Epithelial cell of proximal tubule (primary cell): ENCODE measurements at regions not wholly inside any gene's neighbourhood (a gene's known extent, or its start where the extent isn't known, plus 50 kb on each side); places are given as distances from the start of the nearest gene placed in this dataset.

Experiments used
- DNase-seq: peaks from one replicate; pipeline ENCODE4 v3.0.0-alpha.2; 2011; ENCODE audit warnings: low read depth
- H3K4me3 ChIP-seq: 2 replicates; pipeline ENCODE4 v1.5.1; 2011; ENCODE audit warnings: low read depth, mild to moderate bottlenecking, low read length
- TF ChIP-seq, protein P1 (sequence below): conservative IDR thresholded peaks from 2 replicates; pipeline ENCODE4 v1.5.1; 2012; ENCODE audit warnings: low read depth, mild to moderate bottlenecking, low read length

DNA sequence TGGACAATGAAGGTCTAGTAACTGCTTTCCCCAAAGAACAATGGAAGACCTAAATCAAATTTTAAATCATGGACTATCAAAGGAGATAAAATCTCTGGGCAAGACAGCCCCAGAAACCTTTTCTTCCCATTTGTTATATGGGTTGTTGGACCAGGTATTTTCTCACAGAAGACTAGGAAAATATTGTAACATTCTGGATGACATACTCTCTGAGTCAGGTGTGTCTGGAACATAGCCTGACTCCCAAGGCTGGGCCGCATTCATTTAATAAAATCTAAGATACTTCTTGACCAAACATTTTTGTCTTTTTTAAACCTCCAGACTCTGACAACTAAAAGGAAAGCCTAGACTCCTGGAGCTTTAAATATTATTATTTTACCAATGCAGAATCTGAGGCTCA lies 87.9 kb downstream of the ATP23 start:
- DNase-seq: no peak
- no peak overlapping the region for H3K4me3 ChIP-seq
- TF ChIP-seq, protein P1, sequence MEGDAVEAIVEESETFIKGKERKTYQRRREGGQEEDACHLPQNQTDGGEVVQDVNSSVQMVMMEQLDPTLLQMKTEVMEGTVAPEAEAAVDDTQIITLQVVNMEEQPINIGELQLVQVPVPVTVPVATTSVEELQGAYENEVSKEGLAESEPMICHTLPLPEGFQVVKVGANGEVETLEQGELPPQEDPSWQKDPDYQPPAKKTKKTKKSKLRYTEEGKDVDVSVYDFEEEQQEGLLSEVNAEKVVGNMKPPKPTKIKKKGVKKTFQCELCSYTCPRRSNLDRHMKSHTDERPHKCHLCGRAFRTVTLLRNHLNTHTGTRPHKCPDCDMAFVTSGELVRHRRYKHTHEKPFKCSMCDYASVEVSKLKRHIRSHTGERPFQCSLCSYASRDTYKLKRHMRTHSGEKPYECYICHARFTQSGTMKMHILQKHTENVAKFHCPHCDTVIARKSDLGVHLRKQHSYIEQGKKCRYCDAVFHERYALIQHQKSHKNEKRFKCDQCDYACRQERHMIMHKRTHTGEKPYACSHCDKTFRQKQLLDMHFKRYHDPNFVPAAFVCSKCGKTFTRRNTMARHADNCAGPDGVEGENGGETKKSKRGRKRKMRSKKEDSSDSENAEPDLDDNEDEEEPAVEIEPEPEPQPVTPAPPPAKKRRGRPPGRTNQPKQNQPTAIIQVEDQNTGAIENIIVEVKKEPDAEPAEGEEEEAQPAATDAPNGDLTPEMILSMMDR: no peak

DNA sequence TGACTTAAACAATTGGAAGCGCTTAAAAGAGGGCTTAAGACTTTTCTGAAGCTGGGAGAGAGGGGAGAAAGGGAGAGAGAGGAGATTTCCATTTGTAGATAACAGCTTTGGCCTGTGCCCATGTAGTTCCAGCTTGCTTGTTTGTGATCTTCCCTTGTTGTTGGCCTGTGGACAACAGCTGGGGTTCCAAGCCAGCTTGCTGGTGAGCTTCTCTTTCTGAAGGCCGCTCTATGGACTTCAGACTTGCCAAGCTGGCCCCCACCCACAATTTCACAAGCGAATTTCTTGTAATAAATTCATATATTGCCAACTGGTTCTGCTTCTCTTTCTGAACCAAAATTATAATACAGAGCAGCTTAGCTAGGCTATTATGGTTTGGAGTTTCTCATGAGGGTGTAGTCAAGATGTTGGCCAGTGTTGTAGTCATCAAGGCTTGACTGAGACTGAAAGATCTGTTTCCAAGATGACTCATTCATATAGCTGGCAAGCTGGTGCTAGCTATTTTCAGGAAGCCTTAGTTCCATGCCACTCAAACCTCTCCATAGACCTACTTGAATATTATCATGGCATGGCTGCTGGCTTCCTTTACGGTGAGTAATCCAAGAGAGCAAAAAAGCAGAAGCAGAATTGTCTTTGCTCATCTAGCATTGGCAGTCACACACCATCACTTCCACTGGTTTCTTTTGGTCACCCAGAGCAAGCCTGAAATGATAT lies 89.4 kb downstream of the ATP23 start:
- no peak overlapping the region for H3K4me3 ChIP-seq
- TF ChIP-seq, protein P1: no peak
- DNase-seq: peak; percentile 44

DNA sequence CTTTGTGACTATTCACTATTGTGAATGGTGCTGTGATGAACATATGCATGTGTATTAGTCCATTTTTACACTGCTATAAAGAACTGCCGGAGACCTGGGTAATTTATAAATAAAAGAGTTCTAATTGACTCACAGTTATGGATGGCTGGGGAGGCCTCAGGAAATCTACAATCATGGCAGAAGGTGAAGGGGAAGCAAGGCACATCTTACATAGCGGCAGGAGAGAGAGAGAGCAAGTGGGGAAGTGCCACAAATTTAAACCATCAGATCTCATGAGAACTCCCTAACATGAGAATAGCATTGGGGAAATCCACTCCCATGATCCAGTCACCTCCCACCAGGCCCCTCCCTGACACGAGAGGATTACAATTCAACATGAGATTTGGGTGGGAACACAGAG lies 90.8 kb downstream of the ATP23 start:
- H3K4me3 ChIP-seq: no peak overlapping the region
- DNase-seq: no peak
- TF ChIP-seq, protein P1: no peak

DNA sequence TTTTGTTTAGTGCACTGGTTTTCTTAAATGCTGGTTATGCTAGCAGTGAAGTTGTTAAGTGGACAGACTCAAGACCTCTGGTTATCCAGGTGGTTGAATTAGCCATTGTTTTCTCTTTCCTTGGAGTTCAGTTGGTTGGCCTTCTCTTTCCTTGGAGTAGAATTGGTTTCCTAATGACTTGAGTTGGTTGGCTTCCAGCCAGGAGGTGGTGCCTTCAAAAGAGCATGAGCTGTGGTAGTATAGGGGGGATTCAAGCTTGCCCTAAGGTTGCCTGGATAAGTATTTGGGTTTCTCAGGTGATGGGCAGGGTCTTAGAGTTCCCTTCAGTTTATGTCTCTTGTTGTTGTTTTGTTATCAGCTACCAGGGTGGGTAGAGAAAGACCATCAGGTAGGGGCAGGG lies 92.5 kb downstream of the ATP23 start:
- DNase-seq: no peak
- TF ChIP-seq, protein P1: no peak
- no peak overlapping the region for H3K4me3 ChIP-seq

GRCh38 chr12:58034311-58034710 lies 92.9 kb downstream of the ATP23 start:
- DNase-seq: no peak
- H3K4me3 ChIP-seq: no peak overlapping the region
- TF ChIP-seq, protein P1: no peak

- no peak overlapping the region for H3K4me3 ChIP-seq
- TF ChIP-seq, protein P1: no peak
- DNase-seq: no peak
Observed at GRCh38 chr12:58034712-58035111, 93.3 kb downstream of the ATP23 start.

DNA sequence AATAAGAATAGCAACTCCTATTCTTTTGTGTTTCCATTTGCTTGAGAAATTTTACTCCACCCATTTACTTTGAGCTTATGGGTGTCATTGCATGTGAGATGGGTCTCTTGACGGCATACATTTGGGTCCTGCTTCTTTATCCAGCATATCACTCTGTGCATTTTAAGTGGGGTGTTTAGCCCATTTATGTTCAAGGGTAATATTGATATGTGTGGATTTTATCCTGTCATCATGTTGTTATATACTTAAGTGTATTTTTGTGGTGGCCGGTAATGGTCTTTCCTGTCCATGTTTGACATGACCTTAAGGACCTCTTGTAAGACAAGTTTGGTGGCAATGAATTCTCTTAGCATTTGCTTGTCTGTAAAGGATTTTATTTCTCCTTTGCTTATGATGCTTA lies 100.1 kb downstream of the ATP23 start:
- no peak for DNase-seq
- no peak overlapping the region for H3K4me3 ChIP-seq
- TF ChIP-seq, protein P1: no peak
